PC-9 (cell line): ENCODE measurements at regions not wholly inside any gene's neighbourhood (a gene's known extent, or its start where the extent isn't known, plus 50 kb on each side); places are given as distances from the start of the nearest gene placed in this dataset.

Experiments
- BruUV-seq: library from RNA; stranded (reverse); fragments of 400-500 nt; replicated peaks from 2 replicates; lab custom pipeline; 2021; lab: Mats Ljungman, UMichigan
- CTCF ChIA-PET: fragments of 300-600 bp; sonication (Branson Sonifier 250); formaldehyde crosslinking; loops from one replicate; lab custom pipeline; 2022; ENCODE audit warnings: antibody characterized with exemption; lab: Charles Lee
- POLR2A ChIA-PET: fragments of 300-600 bp; sonication (Branson Sonifier 250); formaldehyde crosslinking; loops from one replicate; lab custom pipeline; 2022; ENCODE audit warnings: antibody characterized with exemption; ENCODE audit not compliant: unreplicated experiment; lab: Charles Lee
- DNase-seq, 2 experiments: peaks; one replicate each; pipeline versions ENCODE4 v3.0.0 to v3.0.0-alpha.2; 2015 to 2022; ENCODE audit warnings: mixed read lengths in 1 of 2
- H2AFZ ChIP-seq: fragments of 200-600 bp; sonication (generic); 2 replicates; pipeline ENCODE4 v1.8.1; 2017; ENCODE audit warnings: antibody characterized with exemption
- H3F3A ChIP-seq: fragments of 200-600 bp; sonication (generic); 2 replicates; pipeline ENCODE4 v1.8.1; 2017; ENCODE audit warnings: antibody characterized with exemption, mild to moderate bottlenecking, low read depth; ENCODE audit not compliant: insufficient read depth
- H3K27ac ChIP-seq: fragments of 200-600 bp; sonication (generic); 2 replicates; pipeline ENCODE4 v1.6.1; 2016; ENCODE audit warnings: mixed run types
- H3K27me3 ChIP-seq: fragments of 200-600 bp; sonication (generic); 2 replicates; pipeline ENCODE4 v1.6.1; 2016; ENCODE audit warnings: low read depth, mixed run types; ENCODE audit not compliant: insufficient read depth
- H3K36me3 ChIP-seq: fragments of 200-600 bp; sonication (generic); 2 replicates; pipeline ENCODE4 v1.6.1; 2016; ENCODE audit warnings: low read depth, mixed run types
- H3K4me1 ChIP-seq: fragments of 200-600 bp; sonication (generic); replicated peaks from 2 replicates; pipeline ENCODE4 v1.6.1; 2016; ENCODE audit warnings: mixed run types; ENCODE audit not compliant: insufficient read depth
- H3K4me2 ChIP-seq: fragments of 200-600 bp; sonication (generic); 2 replicates; pipeline ENCODE4 v1.6.1; 2017; ENCODE audit warnings: mixed run types
- H3K4me3 ChIP-seq: fragments of 200-600 bp; sonication (generic); 2 replicates; pipeline ENCODE4 v1.6.1; 2016; ENCODE audit warnings: mixed run types
- H3K79me2 ChIP-seq: fragments of 200-600 bp; sonication (generic); 2 replicates; pipeline ENCODE4 v1.6.1; 2017; ENCODE audit warnings: low read depth, mixed run types
- H3K9me2 ChIP-seq: fragments of 200-600 bp; sonication (generic); 2 replicates; pipeline ENCODE4 v1.8.1; 2017; ENCODE audit warnings: mild to moderate bottlenecking; ENCODE audit not compliant: insufficient read depth
- H3K9me3 ChIP-seq: fragments of 200-600 bp; sonication (generic); 2 replicates; pipeline ENCODE4 v1.8.1; 2016; ENCODE audit warnings: low read depth; ENCODE audit not compliant: insufficient read depth
- H4K20me1 ChIP-seq: fragments of 200-600 bp; sonication (generic); 2 replicates; pipeline ENCODE4 v1.8.1; 2017; ENCODE audit not compliant: insufficient read depth
- EZH2 ChIP-seq: fragments of 200-600 bp; sonication (generic); IDR thresholded peaks from 2 replicates; pipeline ENCODE4 v1.8.0; 2017; ENCODE audit warnings: antibody characterized with exemption, low read depth
- intact Hi-C: fragments of 100-400 bp; cut with micrococcal nuclease; formaldehyde crosslinking; loops from one replicate; pipeline ENCODE4 v1.10.0; 2022; ENCODE audit not compliant: unreplicated experiment
- TF ChIP-seq, protein P1 (sequence below): fragments of 200-600 bp; sonication (generic); conservative IDR thresholded peaks from 2 replicates; pipeline ENCODE4 v1.6.1; 2017; ENCODE audit warnings: mixed run types, antibody characterized with exemption, mild to moderate bottlenecking, moderate library complexity

DNA sequence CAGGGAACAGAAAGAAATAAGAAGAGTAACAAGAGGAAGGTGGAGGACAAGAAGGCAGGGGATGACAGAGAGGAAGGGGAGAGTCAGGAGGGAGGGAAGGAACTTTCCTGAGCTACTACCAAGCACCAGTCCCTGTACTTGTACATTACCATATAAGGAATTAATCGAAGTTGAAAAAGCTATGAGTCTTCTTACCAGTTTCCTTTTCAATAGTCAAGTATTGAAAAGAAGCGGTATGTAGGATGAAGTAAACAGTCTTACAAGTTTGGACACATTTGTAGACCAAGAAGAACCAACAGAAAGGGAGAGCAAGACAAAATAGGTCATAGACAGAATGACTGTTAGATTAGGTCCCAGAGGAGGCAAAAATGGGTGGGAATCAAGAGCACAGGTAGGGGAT lies 629.7 kb upstream of the DIPK2B start:
- peaks cover 9% of the 10 kb centered on the region; the same call in 1 of the 2 replicates for H3F3A ChIP-seq
- no peaks in the 10 kb centered on the region; the same call in 1 of the 2 replicates for H3K4me1 ChIP-seq
- no TSS peak for BruUV-seq
- H3K36me3 ChIP-seq: no peaks in the 10 kb centered on the region
- no peak for TF ChIP-seq EZH2
- no peak for DNase-seq
- H4K20me1 ChIP-seq: 0 out of 2 replicates have a peak, but pooled peaks cover 3% of the 10 kb centered on the region
- peaks cover 85% of the 10 kb centered on the region for H3K79me2 ChIP-seq
- no peak overlapping the region for H3K4me3 ChIP-seq
- intact Hi-C loops: no loop called here
- ChIA-PET POLR2A (interaction anchor here (0.7 kb wide), 1 partner anchor 464 kb away, joined by 3 read pairs; no protein-coding TSS in a partner anchor), CTCF (no interaction called here)
- no peak overlapping the region for H2AFZ ChIP-seq
- H3K27ac ChIP-seq: 0 out of 2 replicates have a peak overlapping the region, but pooled peaks have one; percentile 26
- no peaks in the 10 kb centered on the region for H3K9me3 ChIP-seq
- H3K4me2 ChIP-seq: no peak overlapping the region
- H3K9me2 ChIP-seq: no peaks in the 10 kb centered on the region
- H3K27me3 ChIP-seq: no peaks in the 10 kb centered on the region

DNA sequence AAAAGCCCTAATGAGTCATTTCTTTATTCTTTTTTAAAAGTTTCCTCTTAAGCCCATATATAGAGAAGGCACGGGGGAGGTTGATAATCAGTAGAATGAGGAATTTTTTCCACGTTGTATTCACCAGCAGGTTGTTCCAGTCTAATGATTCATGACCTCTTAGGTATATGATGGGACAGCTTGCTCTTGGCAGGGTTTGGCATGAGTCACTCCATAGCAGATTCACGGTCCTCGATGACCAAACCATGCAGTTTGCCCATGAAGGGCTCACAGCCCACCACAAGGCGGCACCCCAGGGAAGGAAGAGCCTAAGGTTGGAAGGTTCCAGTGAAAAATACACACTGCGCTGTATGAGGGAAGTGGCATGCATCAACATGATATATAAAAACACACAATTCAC lies 623.8 kb upstream of the DIPK2B start:
- Histone ChIP-seq H4K20me1 (no peaks in the 10 kb centered on the region), H3K9me3 (no peaks in the 10 kb centered on the region), H3K4me2 (no peak overlapping the region), H3K9me2 (no peaks in the 10 kb centered on the region), H2AFZ (no peak overlapping the region), H3K27ac (peak overlapping the region; percentile 64), H3K4me3 (no peak overlapping the region), H3K27me3 (no peaks in the 10 kb centered on the region), H3F3A (peaks cover 7% of the 10 kb centered on the region; the same call in 1 of the 2 replicates), H3K36me3 (0 out of 2 replicates have a peak, but pooled peaks cover 6% of the 10 kb centered on the region), H3K4me1 (peaks cover 13% of the 10 kb centered on the region; the same call in 1 of the 2 replicates), H3K79me2 (peaks cover 78% of the 10 kb centered on the region)
- DNase-seq: peak; percentile 72 to 87
- BruUV-seq: no TSS peak
- CTCF ChIA-PET: interaction anchor here (0.5 to 0.6 kb wide), 2 partner anchors 24 to 316 kb away, joined by 4 to 6 read pairs; no protein-coding TSS in a partner anchor
- POLR2A ChIA-PET: no interaction called here
- intact Hi-C loops: loop anchor here (1.0 to 5.0 kb wide), 2 partner anchors 307 to 503 kb away; no protein-coding TSS in a partner anchor
- TF ChIP-seq, protein P1, sequence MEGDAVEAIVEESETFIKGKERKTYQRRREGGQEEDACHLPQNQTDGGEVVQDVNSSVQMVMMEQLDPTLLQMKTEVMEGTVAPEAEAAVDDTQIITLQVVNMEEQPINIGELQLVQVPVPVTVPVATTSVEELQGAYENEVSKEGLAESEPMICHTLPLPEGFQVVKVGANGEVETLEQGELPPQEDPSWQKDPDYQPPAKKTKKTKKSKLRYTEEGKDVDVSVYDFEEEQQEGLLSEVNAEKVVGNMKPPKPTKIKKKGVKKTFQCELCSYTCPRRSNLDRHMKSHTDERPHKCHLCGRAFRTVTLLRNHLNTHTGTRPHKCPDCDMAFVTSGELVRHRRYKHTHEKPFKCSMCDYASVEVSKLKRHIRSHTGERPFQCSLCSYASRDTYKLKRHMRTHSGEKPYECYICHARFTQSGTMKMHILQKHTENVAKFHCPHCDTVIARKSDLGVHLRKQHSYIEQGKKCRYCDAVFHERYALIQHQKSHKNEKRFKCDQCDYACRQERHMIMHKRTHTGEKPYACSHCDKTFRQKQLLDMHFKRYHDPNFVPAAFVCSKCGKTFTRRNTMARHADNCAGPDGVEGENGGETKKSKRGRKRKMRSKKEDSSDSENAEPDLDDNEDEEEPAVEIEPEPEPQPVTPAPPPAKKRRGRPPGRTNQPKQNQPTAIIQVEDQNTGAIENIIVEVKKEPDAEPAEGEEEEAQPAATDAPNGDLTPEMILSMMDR: peak; percentile 57
- no peak for TF ChIP-seq EZH2

DNA sequence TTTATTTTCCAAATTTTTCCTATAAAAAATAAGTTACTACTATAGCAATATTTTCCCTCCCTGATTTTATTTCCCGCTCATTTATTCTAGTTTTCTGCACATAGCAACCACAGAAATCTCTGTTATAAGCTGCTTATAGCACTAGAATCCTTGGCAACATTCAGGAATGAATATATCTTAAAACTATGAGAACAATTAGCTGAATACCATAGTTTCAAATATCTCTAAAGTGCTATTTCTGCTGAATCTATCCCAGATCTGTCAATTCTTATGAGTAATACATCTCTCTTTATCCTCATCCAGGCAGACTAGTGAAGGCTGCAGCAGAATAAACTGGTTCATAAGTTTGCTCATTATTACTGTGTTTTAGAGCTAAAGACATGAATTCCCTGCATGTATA lies 622.9 kb upstream of the DIPK2B start:
- ChIA-PET POLR2A (no interaction called here), CTCF (no interaction called here)
- peaks cover 7% of the 10 kb centered on the region; the same call in 1 of the 2 replicates for H3F3A ChIP-seq
- H3K79me2 ChIP-seq: peaks cover 79% of the 10 kb centered on the region
- no peak overlapping the region for H3K4me3 ChIP-seq
- no peak overlapping the region for H3K4me2 ChIP-seq
- H3K36me3 ChIP-seq: 0 out of 2 replicates have a peak, but pooled peaks cover 6% of the 10 kb centered on the region
- no peaks in the 10 kb centered on the region for H3K27me3 ChIP-seq
- H2AFZ ChIP-seq: no peak overlapping the region
- peak overlapping the region; percentile 64; the same call in 1 of the 2 replicates for H3K27ac ChIP-seq
- DNase-seq: no peak
- H3K4me1 ChIP-seq: peaks cover 13% of the 10 kb centered on the region; the same call in 1 of the 2 replicates
- no peaks in the 10 kb centered on the region for H4K20me1 ChIP-seq
- no TSS peak for BruUV-seq
- H3K9me2 ChIP-seq: no peaks in the 10 kb centered on the region
- intact Hi-C loops: loop anchor here (5.0 kb wide), 1 partner anchor 306 kb away; no protein-coding TSS in a partner anchor
- no peaks in the 10 kb centered on the region for H3K9me3 ChIP-seq
- no peak for TF ChIP-seq EZH2
- TF ChIP-seq, protein P1: no peak
